GM12875 (cell line): ENCODE measurements at regions not wholly inside any gene's neighbourhood (a gene's known extent, or its start where the extent isn't known, plus 50 kb on each side); places are given as distances from the start of the nearest gene placed in this dataset.

Experiments
- H3K4me3 ChIP-seq: one replicate; pipeline ENCODE4 v1.5.1; 2011; ENCODE audit warnings: low read depth, low read length, control low read depth
- TF ChIP-seq, protein P1 (sequence below): IDR thresholded peaks from 2 replicates; pipeline ENCODE4 v1.5.1; 2011; ENCODE audit warnings: low read depth, mild to moderate bottlenecking, control low read depth, inconsistent platforms, low read length, moderate library complexity, borderline replicate concordance; ENCODE audit not compliant: insufficient read depth

DNA sequence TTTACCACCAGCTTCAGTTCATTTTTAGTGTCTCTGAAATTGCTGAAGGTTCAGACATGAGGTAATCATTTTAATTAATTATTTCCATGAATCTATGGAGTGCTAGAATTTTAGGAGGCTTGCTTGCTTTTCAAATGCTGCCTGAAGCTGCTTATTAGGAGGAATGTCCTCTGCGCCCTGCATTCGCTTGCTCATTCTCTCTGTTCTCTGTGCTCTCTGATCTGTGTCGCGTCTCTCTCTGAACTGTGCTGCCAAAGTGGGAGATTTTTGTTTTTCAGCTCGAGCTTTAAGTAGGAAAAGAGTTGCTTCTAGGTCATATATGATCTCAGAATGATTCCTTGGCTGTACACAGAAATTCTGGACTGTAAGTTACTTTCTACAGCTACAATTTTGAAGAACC is 101.7 kb upstream of the PRR16 start:
- TF ChIP-seq, protein P1, sequence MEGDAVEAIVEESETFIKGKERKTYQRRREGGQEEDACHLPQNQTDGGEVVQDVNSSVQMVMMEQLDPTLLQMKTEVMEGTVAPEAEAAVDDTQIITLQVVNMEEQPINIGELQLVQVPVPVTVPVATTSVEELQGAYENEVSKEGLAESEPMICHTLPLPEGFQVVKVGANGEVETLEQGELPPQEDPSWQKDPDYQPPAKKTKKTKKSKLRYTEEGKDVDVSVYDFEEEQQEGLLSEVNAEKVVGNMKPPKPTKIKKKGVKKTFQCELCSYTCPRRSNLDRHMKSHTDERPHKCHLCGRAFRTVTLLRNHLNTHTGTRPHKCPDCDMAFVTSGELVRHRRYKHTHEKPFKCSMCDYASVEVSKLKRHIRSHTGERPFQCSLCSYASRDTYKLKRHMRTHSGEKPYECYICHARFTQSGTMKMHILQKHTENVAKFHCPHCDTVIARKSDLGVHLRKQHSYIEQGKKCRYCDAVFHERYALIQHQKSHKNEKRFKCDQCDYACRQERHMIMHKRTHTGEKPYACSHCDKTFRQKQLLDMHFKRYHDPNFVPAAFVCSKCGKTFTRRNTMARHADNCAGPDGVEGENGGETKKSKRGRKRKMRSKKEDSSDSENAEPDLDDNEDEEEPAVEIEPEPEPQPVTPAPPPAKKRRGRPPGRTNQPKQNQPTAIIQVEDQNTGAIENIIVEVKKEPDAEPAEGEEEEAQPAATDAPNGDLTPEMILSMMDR, result no peak
- no peak overlapping the region for H3K4me3 ChIP-seq

DNA sequence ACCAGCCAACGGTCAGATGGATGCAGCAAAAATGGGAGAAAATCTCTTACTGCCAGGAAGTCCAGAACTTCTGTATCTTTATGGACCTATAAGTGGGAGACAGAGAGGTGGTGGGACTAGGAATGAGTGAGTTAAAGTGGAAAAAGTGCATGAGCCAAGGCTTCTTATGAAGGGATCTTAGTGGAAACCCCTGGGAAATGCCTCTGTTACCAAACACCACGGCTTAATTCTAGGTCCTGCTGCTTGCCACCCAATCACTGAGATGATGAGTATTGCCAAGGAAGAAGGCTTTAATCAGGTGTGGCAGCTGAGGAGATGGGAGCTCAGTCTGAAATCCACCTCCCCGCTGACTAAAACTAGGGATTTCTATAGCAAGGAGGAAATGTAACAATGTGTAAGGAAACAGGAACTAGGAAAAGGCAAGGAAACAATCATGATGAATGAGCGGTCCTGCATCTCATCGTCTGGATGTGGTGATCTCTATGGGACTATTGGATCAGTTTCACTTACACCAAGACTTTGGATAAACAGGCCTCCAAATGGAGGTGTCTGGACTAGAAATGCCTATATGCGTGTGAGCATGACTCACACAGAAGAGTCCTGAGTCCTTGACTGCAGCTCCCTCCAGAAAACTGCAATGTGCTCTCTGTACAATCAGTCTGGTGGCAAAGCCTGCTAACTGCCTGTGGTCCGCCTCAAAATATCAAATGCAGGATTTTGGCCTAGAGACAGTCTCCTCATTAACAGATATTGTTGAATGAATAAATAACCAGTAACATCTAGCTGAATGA is 98.2 kb upstream of the PRR16 start:
- no peak overlapping the region for H3K4me3 ChIP-seq
- TF ChIP-seq, protein P1, result no peak

DNA sequence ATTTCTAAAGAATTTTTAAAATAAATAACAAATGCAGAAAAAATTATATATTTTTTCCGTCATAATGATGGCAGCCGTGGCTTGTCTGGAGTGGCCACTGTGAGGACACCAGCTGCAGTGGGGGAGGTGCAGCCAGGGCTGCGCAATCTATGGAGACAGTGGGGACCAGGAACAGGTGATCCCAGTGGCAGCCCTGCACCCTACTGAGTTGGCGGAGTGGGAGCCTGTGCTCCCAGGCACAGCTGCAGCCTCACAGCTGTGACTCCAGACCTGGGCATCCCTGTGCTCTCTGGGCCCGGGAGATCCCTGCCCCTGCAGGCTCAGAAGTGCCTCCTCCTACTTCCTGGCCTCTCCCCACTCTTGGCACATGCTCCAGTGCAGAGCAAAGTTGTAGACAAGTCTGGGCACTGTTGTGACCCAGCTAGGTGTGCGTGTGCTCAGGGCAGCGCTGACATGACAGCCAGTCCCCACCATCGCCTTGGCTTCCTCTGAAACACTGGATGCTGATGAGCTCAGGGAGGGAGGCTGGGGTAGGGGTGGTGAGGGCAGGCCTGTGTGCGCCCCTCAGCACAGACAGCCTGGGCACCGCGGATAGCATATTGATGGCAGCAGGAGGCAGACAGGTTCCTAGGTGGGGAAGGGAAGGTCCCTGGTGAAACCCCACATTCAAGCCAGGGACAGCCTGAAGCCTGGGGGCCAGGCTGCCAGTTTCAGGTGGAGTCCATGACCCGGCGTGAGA is 96.0 kb upstream of the PRR16 start:
- no peak overlapping the region for H3K4me3 ChIP-seq
- TF ChIP-seq, protein P1, result no peak

DNA sequence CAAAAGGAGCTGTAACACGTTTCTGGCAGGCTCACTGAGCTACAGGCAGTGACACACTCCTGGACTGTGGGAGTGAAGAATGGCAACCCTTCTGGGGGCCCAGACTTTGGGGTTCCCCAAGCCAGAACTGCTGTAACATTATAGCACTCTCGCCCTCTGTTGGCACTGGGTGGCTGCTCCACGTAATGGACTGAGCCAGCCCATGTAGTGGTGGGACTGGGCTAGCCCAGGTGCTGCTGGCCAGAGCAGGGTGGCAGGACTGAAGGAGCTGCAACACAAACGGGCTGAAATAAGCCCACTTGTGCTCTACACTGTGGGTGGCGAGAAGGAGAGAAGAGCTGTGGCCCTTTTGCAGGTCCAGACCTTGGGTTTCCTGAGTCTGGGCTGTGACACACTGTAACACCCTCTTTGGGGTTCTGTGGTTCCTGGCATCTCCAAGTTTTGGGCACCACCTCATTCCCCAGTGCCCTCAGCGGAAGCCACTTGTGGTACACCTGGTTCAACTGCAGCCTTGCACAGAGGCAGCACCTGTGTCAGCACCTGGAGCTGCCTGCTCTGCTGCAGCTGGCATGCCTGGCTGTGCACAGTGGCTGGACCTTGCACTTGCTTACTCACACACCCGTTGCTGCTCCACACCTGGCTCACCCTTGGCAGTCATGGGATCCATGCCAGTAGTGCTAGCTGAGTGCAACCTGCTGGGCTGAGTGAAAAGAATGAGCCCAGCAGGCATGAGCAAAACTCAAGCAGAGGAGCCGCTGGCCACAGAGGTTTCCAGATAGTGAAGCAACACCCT is 95.0 kb upstream of the PRR16 start:
- no peak overlapping the region for H3K4me3 ChIP-seq
- TF ChIP-seq, protein P1, result no peak

DNA sequence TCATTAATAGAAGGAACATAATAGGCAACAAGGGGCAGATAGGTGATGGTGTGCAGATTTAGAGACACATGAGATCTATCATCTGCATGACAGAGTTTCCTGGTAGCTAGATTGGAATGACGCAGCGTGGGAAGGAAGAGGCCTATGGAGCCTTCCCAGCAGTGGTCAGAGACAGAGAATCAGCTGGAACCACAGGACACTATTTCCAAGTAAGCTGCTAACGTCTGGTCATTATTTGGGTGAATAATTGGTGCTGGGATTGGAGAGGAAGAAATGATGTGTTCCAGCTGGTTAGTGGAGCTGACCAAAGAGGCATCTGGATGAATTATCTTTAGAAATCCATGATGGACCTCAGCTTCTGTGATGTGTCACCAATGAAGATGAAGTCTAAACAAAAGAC is 91.2 kb upstream of the PRR16 start:
- TF ChIP-seq, protein P1, result no peak
- H3K4me3 ChIP-seq, result no peak overlapping the region

DNA sequence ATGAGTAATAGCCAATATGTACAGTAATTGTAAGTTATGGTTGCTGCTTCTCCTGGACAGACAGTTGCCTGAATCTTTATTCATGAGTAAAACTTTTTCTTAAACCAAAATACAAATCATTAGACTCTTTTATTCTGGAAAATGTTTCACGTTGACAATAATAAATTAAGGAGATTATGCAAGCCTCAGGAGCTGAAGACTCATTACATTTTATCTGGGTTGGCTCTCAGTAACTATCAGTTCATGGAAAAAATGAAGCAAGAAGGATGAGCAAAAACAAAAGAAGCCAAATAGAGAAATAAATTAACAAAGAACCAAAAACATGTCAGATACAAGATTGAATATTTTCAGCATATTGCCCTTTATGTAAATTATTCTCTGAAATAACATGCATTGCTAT is 88.9 kb upstream of the PRR16 start:
- TF ChIP-seq, protein P1, result no peak
- no peak overlapping the region for H3K4me3 ChIP-seq
